T-cell (primary cell): ENCODE measurements at regions not wholly inside any gene's neighbourhood (a gene's known extent, or its start where the extent isn't known, plus 50 kb on each side); places are given as distances from the start of the nearest gene placed in this dataset.

Experiments used
- ATAC-seq, 4 experiments: fragments of 200-7000 bp in 3 of 4; fragments of 150-1000 bp in 1 of 4; cut with Tn5 transposase; replicated peaks in 1 of 4; 1 replicate in 3 of 4; 2 replicates in 1 of 4; pipeline ENCODE4 v1.10.0; 2021; ENCODE audit warnings: moderate library complexity in 3 of 4, mild to moderate bottlenecking in 2 of 4, moderate number of reproducible peaks in 1 of 4
- CTCF ChIA-PET, 2 donors: fragments of 300-600 bp; sonication (Branson Sonifier 250); formaldehyde crosslinking; loops; one replicate each; lab custom pipeline; 2022; ENCODE audit warnings: antibody characterized with exemption in 2 of 2; lab: Charles Lee
- POLR2A ChIA-PET, 2 donors: fragments of 300-600 bp; sonication (Branson Sonifier 250); formaldehyde crosslinking; loops; one replicate each; lab custom pipeline; 2022; ENCODE audit warnings: antibody characterized with exemption in 2 of 2; lab: Charles Lee
- DNase-seq, 35 experiments: peaks; one replicate each; pipeline versions ENCODE4 v3.0.0 to v3.0.0-alpha.2; 2013 to 2023
- H3K27ac ChIP-seq: one replicate; pipeline ENCODE4 v1.5.1; 2013; ENCODE audit warnings: low read length
- H3K27me3 ChIP-seq, 2 experiments: replicated peaks in 1 of 2; 1 replicate in 1 of 2; 2 replicates in 1 of 2; pipeline versions ENCODE4 v1.6.1 to v1.7.0; 2013; ENCODE audit warnings: low read length in 1 of 2, mixed read lengths in 1 of 2; ENCODE audit not compliant: control insufficient read depth in 2 of 2, insufficient read depth in 2 of 2; ENCODE audit errors: extremely low read depth in 1 of 2
- H3K36me3 ChIP-seq, 2 donors: 1 replicate in 1 of 2; 2 replicates in 1 of 2; pipeline versions ENCODE4 v1.6.1 to v1.7.0; 2013; ENCODE audit warnings: low read length in 1 of 2; ENCODE audit not compliant: control insufficient read depth in 2 of 2, insufficient read depth in 1 of 2; ENCODE audit errors: extremely low read depth in 1 of 2
- H3K4me1 ChIP-seq, 2 experiments: 1 replicate in 1 of 2; 2 replicates in 1 of 2; pipeline versions ENCODE4 v1.6.1 to v1.7.0; 2013; ENCODE audit warnings: low read length in 2 of 2, mixed read lengths in 1 of 2; ENCODE audit not compliant: insufficient read depth in 2 of 2, control insufficient read depth in 1 of 2; ENCODE audit errors: extremely low read depth in 1 of 2
- H3K4me3 ChIP-seq, 2 donors: 1 replicate in 1 of 2; 2 replicates in 1 of 2; pipeline versions ENCODE4 v1.5.1 to v1.7.0; 2013; ENCODE audit warnings: mild to moderate bottlenecking in 2 of 2, low read length in 1 of 2, moderate library complexity in 1 of 2; ENCODE audit not compliant: control insufficient read depth in 1 of 2; ENCODE audit errors: extremely low read depth in 1 of 2
- H3K9me3 ChIP-seq: 2 replicates; pipeline ENCODE4 v1.7.0; 2013
- H3K27ac Mint-ChIP-seq, 2 donors: one replicate each; pipeline ENCODE4 v1.8.0; 2020 to 2021; ENCODE audit warnings: mild to moderate bottlenecking in 2 of 2, mixed read lengths in 2 of 2
- H3K27me3 Mint-ChIP-seq, 2 donors: one replicate each; pipeline ENCODE4 v1.8.0; 2021 to 2022; ENCODE audit warnings: mixed read lengths in 2 of 2
- H3K36me3 Mint-ChIP-seq: one replicate; pipeline ENCODE4 v1.8.0; 2021; ENCODE audit warnings: mixed read lengths
- H3K4me1 Mint-ChIP-seq, 3 donors: one replicate each; pipeline ENCODE4 v1.8.0; 2020 to 2022; ENCODE audit warnings: mixed read lengths in 3 of 3, mild to moderate bottlenecking in 1 of 3
- H3K4me3 Mint-ChIP-seq, 3 donors: one replicate each; pipeline ENCODE4 v1.8.0; 2020 to 2022; ENCODE audit warnings: mild to moderate bottlenecking in 3 of 3, mixed read lengths in 3 of 3, moderate library complexity in 3 of 3
- H3K9me3 Mint-ChIP-seq, 3 donors: one replicate each; pipeline ENCODE4 v1.8.0; 2020 to 2022; ENCODE audit warnings: mixed read lengths in 3 of 3
- WGBS: methylation state at CpG from one replicate; pipeline ENCODE4 v1.1.5; 2013; ENCODE audit warnings: missing lambda C conversion rate; ENCODE audit not compliant: insufficient coverage; 5-methylcytosine and 5-hydroxymethylcytosine counted together

GRCh38 chr1:45258059-45258650, 51.8 kb upstream of the ZSWIM5 start:
- no peak overlapping the region for H3K4me3 Mint-ChIP-seq
- H3K4me1 Mint-ChIP-seq = no peaks in the 10 kb centered on the region
- DNase-seq (no peak), ATAC-seq (no peak)
- no peaks in the 10 kb centered on the region for H3K36me3 ChIP-seq
- peaks cover 10 to 28% (median 17%) of the 10 kb centered on the region in 3 donors for H3K9me3 Mint-ChIP-seq
- 100% methylated on average over 1 of the region's 1 CpG for WGBS
- H3K36me3 Mint-ChIP-seq = peaks cover 10% of the 10 kb centered on the region
- H3K27me3 Mint-ChIP-seq = no peaks in the 10 kb centered on the region
- no peak overlapping the region for H3K27ac Mint-ChIP-seq
- ChIA-PET CTCF (no interaction called here), POLR2A (no interaction called here)
- no peak overlapping the region for H3K27ac ChIP-seq
- no peaks in the 10 kb centered on the region for H3K9me3 ChIP-seq
- H3K4me3 ChIP-seq = no peak overlapping the region
- H3K27me3 ChIP-seq = peaks cover 0 to 11% of the 10 kb centered on the region in 2 experiments
- H3K4me1 ChIP-seq = no peaks in the 10 kb centered on the region

GRCh38 chr1:45259053-45259452, 52.6 kb upstream of the ZSWIM5 start:
- 79% methylated on average over 2 of the region's 4 CpGs for WGBS
- Mint-ChIP-seq H3K9me3 (peaks cover 10 to 28% (median 17%) of the 10 kb centered on the region in 3 donors), H3K36me3 (peaks cover 10% of the 10 kb centered on the region), H3K27me3 (no peaks in the 10 kb centered on the region), H3K27ac (no peak overlapping the region), H3K4me1 (no peaks in the 10 kb centered on the region), H3K4me3 (no peak overlapping the region)
- ChIA-PET POLR2A (interaction anchor here in 1 of 2 donors (0.6 kb wide), 1 partner anchor 199 kb away, joined by 3 read pairs; no protein-coding TSS in a partner anchor), CTCF (no interaction called here)
- no peak for DNase-seq
- no peak for ATAC-seq
- H3K4me3 ChIP-seq = no peak overlapping the region
- peaks cover 0 to 9% of the 10 kb centered on the region in 2 experiments for H3K27me3 ChIP-seq
- H3K9me3 ChIP-seq = no peaks in the 10 kb centered on the region
- H3K4me1 ChIP-seq = no peaks in the 10 kb centered on the region
- no peak overlapping the region for H3K27ac ChIP-seq
- no peaks in the 10 kb centered on the region for H3K36me3 ChIP-seq

- H3K9me3 ChIP-seq = no peaks in the 10 kb centered on the region
- ATAC-seq (no peak), DNase-seq (no peak)
- H3K9me3 Mint-ChIP-seq = peaks cover 10 to 28% (median 17%) of the 10 kb centered on the region in 3 donors
- H3K4me3 Mint-ChIP-seq = no peak overlapping the region
- peaks cover 10% of the 10 kb centered on the region for H3K36me3 Mint-ChIP-seq
- WGBS = 100% methylated on average over 1 of the region's 2 CpGs
- CTCF ChIA-PET = no interaction called here
- H3K27me3 ChIP-seq = peaks cover 0 to 7% of the 10 kb centered on the region in 2 experiments
- H3K4me3 ChIP-seq = no peak overlapping the region
- H3K36me3 ChIP-seq = no peaks in the 10 kb centered on the region
- no peak overlapping the region for H3K27ac Mint-ChIP-seq
- no peaks in the 10 kb centered on the region for H3K4me1 Mint-ChIP-seq
- no peaks in the 10 kb centered on the region for H3K27me3 Mint-ChIP-seq
- H3K4me1 ChIP-seq = no peaks in the 10 kb centered on the region
- no peak overlapping the region for H3K27ac ChIP-seq
- POLR2A ChIA-PET = no interaction called here
Observed at GRCh38 chr1:45260244-45260643, 53.8 kb upstream of the ZSWIM5 start.

GRCh38 chr1:45263132-45263531, 56.7 kb upstream of the ZSWIM5 start:
- peaks cover 0 to 15% (median 6%) of the 10 kb centered on the region in 3 donors for H3K9me3 Mint-ChIP-seq
- peaks cover 8% of the 10 kb centered on the region for H3K36me3 Mint-ChIP-seq
- ATAC-seq (no peak), DNase-seq (no peak)
- H3K27me3 Mint-ChIP-seq = no peaks in the 10 kb centered on the region
- no peaks in the 10 kb centered on the region for H3K36me3 ChIP-seq
- H3K9me3 ChIP-seq = no peaks in the 10 kb centered on the region
- no peaks in the 10 kb centered on the region for H3K4me1 ChIP-seq
- H3K27ac Mint-ChIP-seq = no peak overlapping the region
- H3K4me1 Mint-ChIP-seq = no peaks in the 10 kb centered on the region
- no peak overlapping the region for H3K27ac ChIP-seq
- no peak overlapping the region for H3K4me3 Mint-ChIP-seq
- no peak overlapping the region for H3K4me3 ChIP-seq
- H3K27me3 ChIP-seq = peaks cover 0 to 5% of the 10 kb centered on the region in 2 experiments
- ChIA-PET CTCF (no interaction called here), POLR2A (no interaction called here)
- 92% methylated on average over 2 of the region's 4 CpGs for WGBS

- H3K27me3 Mint-ChIP-seq = no peaks in the 10 kb centered on the region
- Histone ChIP-seq H3K27me3 (peaks cover 0 to 6% of the 10 kb centered on the region in 2 experiments), H3K36me3 (no peaks in the 10 kb centered on the region), H3K9me3 (no peaks in the 10 kb centered on the region), H3K4me1 (no peaks in the 10 kb centered on the region), H3K27ac (no peak overlapping the region), H3K4me3 (no peak overlapping the region)
- ATAC-seq (no peak), DNase-seq (no peak)
- no peaks in the 10 kb centered on the region for H3K4me1 Mint-ChIP-seq
- 80% methylated on average over 1 of the region's 1 CpG for WGBS
- H3K9me3 Mint-ChIP-seq = peaks cover 0 to 6% (median 0%) of the 10 kb centered on the region in 3 donors
- H3K27ac Mint-ChIP-seq = no peak overlapping the region
- POLR2A ChIA-PET = no interaction called here
- peaks cover 4% of the 10 kb centered on the region for H3K36me3 Mint-ChIP-seq
- no peak overlapping the region for H3K4me3 Mint-ChIP-seq
- CTCF ChIA-PET = interaction anchor here in 1 of 2 donors (0.5 kb wide), 1 partner anchor 319 kb away, joined by 3 read pairs; no protein-coding TSS in a partner anchor
Observed at GRCh38 chr1:45265244-45265643, 58.8 kb upstream of the ZSWIM5 start.

GRCh38 chr1:45266151-45266801, 59.9 kb upstream of the ZSWIM5 start:
- H3K36me3 Mint-ChIP-seq = no peaks in the 10 kb centered on the region
- Histone ChIP-seq H3K9me3 (no peaks in the 10 kb centered on the region), H3K4me1 (no peaks in the 10 kb centered on the region), H3K36me3 (no peaks in the 10 kb centered on the region), H3K27me3 (peaks cover 0 to 5% of the 10 kb centered on the region in 2 experiments), H3K4me3 (no peak overlapping the region), H3K27ac (no peak overlapping the region)
- 81% methylated on average over 5 of the region's 7 CpGs for WGBS
- ATAC-seq (no peak), DNase-seq (no peak)
- H3K27me3 Mint-ChIP-seq = no peaks in the 10 kb centered on the region
- H3K4me1 Mint-ChIP-seq = no peaks in the 10 kb centered on the region
- ChIA-PET CTCF (no interaction called here), POLR2A (interaction anchor here in 1 of 2 donors (0.7 kb wide), 1 partner anchor 781 kb away, joined by 13 read pairs; no protein-coding TSS in a partner anchor)
- H3K27ac Mint-ChIP-seq = no peak overlapping the region
- H3K9me3 Mint-ChIP-seq = peaks cover 0 to 6% (median 0%) of the 10 kb centered on the region in 3 donors
- no peak overlapping the region for H3K4me3 Mint-ChIP-seq
